Astrocyte (in vitro differentiated cells and primary cell): ENCODE measurements at regions not wholly inside any gene's neighbourhood (a gene's known extent, or its start where the extent isn't known, plus 50 kb on each side); places are given as distances from the start of the nearest gene placed in this dataset.

Experiments used
- DNase-seq: peaks from one replicate; pipeline ENCODE4 v3.0.0-alpha.2; 2010; ENCODE audit warnings: low read depth
- FAIRE-seq: peaks from 2 replicates; lab custom pipeline; 2011; peaks lifted over from hg19 to GRCh38; lab: Jason Lieb, UNC
- H2AFZ ChIP-seq: 2 replicates; pipeline ENCODE4 v1.6.0; 2012; ENCODE audit warnings: low read depth, low read length, inconsistent platforms
- H3K27ac ChIP-seq: 2 replicates; pipeline ENCODE4 v1.5.1; 2011; ENCODE audit warnings: low read depth, low read length, inconsistent platforms
- H3K27me3 ChIP-seq: 2 replicates; pipeline ENCODE4 v1.6.0; 2011; ENCODE audit warnings: low read length, inconsistent platforms; ENCODE audit not compliant: insufficient read depth
- H3K36me3 ChIP-seq: 2 replicates; pipeline ENCODE4 v1.5.1; 2011; ENCODE audit warnings: low read length, inconsistent platforms; ENCODE audit not compliant: insufficient read depth
- H3K4me1 ChIP-seq: 2 replicates; pipeline ENCODE4 v1.5.1; 2011; ENCODE audit warnings: low read length, inconsistent platforms; ENCODE audit not compliant: insufficient read depth
- H3K4me2 ChIP-seq: 2 replicates; pipeline ENCODE4 v1.6.0; 2012; ENCODE audit warnings: low read length, inconsistent platforms
- H3K4me3 ChIP-seq: 2 replicates; pipeline ENCODE4 v1.5.1; 2011; ENCODE audit warnings: low read depth, mild to moderate bottlenecking, low read length, inconsistent platforms; ENCODE audit not compliant: insufficient read depth
- H3K79me2 ChIP-seq: 2 replicates; pipeline ENCODE4 v1.6.0; 2012; ENCODE audit warnings: mild to moderate bottlenecking, low read length, inconsistent platforms; ENCODE audit not compliant: insufficient read depth
- H3K9ac ChIP-seq: 2 replicates; pipeline ENCODE4 v1.6.0; 2012; ENCODE audit warnings: mild to moderate bottlenecking, low read length, inconsistent platforms
- H3K9me3 ChIP-seq: 2 replicates; pipeline ENCODE4 v1.5.1; 2012; ENCODE audit warnings: low read depth, mild to moderate bottlenecking, low read length, inconsistent platforms; ENCODE audit not compliant: insufficient read depth
- H4K20me1 ChIP-seq: 2 replicates; pipeline ENCODE4 v1.6.0; 2012; ENCODE audit warnings: low read length, inconsistent platforms; ENCODE audit not compliant: insufficient read depth
- H3K27ac Mint-ChIP-seq: one replicate; pipeline ENCODE4 v1.8.0; 2021; ENCODE audit warnings: mild to moderate bottlenecking, mixed read lengths; ENCODE audit not compliant: unreplicated experiment
- H3K27me3 Mint-ChIP-seq: one replicate; pipeline ENCODE4 v1.8.0; 2021; ENCODE audit warnings: low read depth, mixed read lengths; ENCODE audit not compliant: unreplicated experiment
- H3K36me3 Mint-ChIP-seq: one replicate; pipeline ENCODE4 v1.8.0; 2021; ENCODE audit warnings: low read depth, mixed read lengths; ENCODE audit not compliant: unreplicated experiment
- H3K4me1 Mint-ChIP-seq: one replicate; pipeline ENCODE4 v1.8.0; 2021; ENCODE audit warnings: low read depth, mixed read lengths; ENCODE audit not compliant: unreplicated experiment
- H3K4me3 Mint-ChIP-seq: one replicate; pipeline ENCODE4 v1.8.0; 2021; ENCODE audit warnings: mild to moderate bottlenecking, moderate library complexity, mixed read lengths; ENCODE audit not compliant: unreplicated experiment
- H3K9me3 Mint-ChIP-seq: one replicate; pipeline ENCODE4 v1.8.0; 2021; ENCODE audit warnings: mild to moderate bottlenecking, mixed read lengths; ENCODE audit not compliant: unreplicated experiment
- EZH2 ChIP-seq: IDR thresholded peaks from 2 replicates; pipeline ENCODE4 v1.6.1; 2012; ENCODE audit warnings: mild to moderate bottlenecking, low read length, inconsistent platforms; ENCODE audit not compliant: insufficient read depth
- TF ChIP-seq, protein P1 (sequence below): IDR thresholded peaks from 2 replicates; pipeline ENCODE4 v1.5.1; 2011; ENCODE audit warnings: low read depth, mild to moderate bottlenecking, inconsistent platforms, low read length, moderate library complexity; ENCODE audit not compliant: insufficient read depth

DNA sequence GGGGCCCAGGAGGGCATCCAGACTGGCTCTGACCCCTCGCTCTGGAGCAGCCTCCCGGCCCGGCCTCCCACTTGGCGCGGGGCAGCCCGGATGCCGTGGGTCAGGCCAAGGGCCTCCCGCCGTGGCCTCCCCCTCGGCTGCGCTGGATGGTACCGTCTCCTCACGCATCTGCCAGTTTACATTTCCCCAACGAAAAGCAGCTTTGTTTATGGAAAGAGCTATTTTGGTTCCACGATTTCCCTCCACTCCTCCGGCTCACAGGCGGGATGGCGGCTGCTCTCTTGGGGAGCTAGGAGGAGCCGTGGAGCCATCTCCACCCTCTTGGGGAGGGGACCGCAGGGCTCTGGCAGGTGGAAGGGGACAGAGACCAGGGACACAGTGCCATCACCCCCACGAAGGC, 93.2 kb upstream of the MYL10 start:
- H3K4me3 ChIP-seq = no peak overlapping the region
- H3K9me3 ChIP-seq = peaks cover 3% of the 10 kb centered on the region
- Mint-ChIP-seq H3K27me3 (peaks cover 45% of the 10 kb centered on the region), H3K36me3 (no peaks in the 10 kb centered on the region), H3K4me1 (no peaks in the 10 kb centered on the region), H3K27ac (no peak overlapping the region), H3K9me3 (no peaks in the 10 kb centered on the region), H3K4me3 (no peak overlapping the region)
- H3K4me1 ChIP-seq = peaks cover 12% of the 10 kb centered on the region
- H4K20me1 ChIP-seq = no peaks in the 10 kb centered on the region
- H3K9ac ChIP-seq = no peak overlapping the region
- peaks cover 8% of the 10 kb centered on the region for H3K27me3 ChIP-seq
- TF ChIP-seq EZH2 = no peak
- TF ChIP-seq, protein P1, sequence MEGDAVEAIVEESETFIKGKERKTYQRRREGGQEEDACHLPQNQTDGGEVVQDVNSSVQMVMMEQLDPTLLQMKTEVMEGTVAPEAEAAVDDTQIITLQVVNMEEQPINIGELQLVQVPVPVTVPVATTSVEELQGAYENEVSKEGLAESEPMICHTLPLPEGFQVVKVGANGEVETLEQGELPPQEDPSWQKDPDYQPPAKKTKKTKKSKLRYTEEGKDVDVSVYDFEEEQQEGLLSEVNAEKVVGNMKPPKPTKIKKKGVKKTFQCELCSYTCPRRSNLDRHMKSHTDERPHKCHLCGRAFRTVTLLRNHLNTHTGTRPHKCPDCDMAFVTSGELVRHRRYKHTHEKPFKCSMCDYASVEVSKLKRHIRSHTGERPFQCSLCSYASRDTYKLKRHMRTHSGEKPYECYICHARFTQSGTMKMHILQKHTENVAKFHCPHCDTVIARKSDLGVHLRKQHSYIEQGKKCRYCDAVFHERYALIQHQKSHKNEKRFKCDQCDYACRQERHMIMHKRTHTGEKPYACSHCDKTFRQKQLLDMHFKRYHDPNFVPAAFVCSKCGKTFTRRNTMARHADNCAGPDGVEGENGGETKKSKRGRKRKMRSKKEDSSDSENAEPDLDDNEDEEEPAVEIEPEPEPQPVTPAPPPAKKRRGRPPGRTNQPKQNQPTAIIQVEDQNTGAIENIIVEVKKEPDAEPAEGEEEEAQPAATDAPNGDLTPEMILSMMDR = no peak
- H3K79me2 ChIP-seq = no peaks in the 10 kb centered on the region
- no peaks in the 10 kb centered on the region for H3K36me3 ChIP-seq
- FAIRE-seq (no peak), DNase-seq (no peak)
- no peak overlapping the region for H3K4me2 ChIP-seq
- no peak overlapping the region for H3K27ac ChIP-seq
- no peak overlapping the region for H2AFZ ChIP-seq

DNA sequence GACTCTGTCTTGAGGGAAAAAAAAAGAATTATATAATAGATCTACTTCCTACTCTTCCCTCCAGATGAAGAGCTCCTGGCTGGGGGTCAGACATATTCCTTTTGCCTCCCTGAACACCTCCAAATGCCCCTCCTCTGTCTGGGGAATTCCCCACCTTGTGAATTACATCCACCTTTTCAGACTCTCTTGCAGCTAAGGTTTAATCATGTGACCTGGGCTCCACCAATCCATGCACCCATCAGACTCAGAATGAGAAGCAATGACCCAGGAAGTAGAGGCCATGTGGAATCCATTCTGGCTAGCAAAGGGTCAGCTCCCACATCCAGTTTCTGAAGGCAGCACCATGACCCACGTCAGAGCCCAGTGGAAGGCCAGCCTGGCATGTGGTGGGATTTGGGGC, 93.6 kb upstream of the CUX1 start:
- Mint-ChIP-seq H3K36me3 (no peaks in the 10 kb centered on the region), H3K27me3 (peaks cover 49% of the 10 kb centered on the region), H3K4me3 (no peak overlapping the region), H3K9me3 (no peaks in the 10 kb centered on the region), H3K27ac (no peak overlapping the region), H3K4me1 (no peaks in the 10 kb centered on the region)
- DNase-seq (no peak), FAIRE-seq (no peak)
- no peaks in the 10 kb centered on the region for H3K79me2 ChIP-seq
- H3K4me2 ChIP-seq = no peak overlapping the region
- H3K27me3 ChIP-seq = peaks cover 8% of the 10 kb centered on the region
- TF ChIP-seq EZH2 = no peak
- TF ChIP-seq, protein P1 = no peak
- no peaks in the 10 kb centered on the region for H3K36me3 ChIP-seq
- H3K4me3 ChIP-seq = no peak overlapping the region
- H4K20me1 ChIP-seq = no peaks in the 10 kb centered on the region
- no peak overlapping the region for H2AFZ ChIP-seq
- peaks cover 3% of the 10 kb centered on the region for H3K9me3 ChIP-seq
- no peaks in the 10 kb centered on the region for H3K4me1 ChIP-seq
- H3K9ac ChIP-seq = no peak overlapping the region
- H3K27ac ChIP-seq = no peak overlapping the region

DNA sequence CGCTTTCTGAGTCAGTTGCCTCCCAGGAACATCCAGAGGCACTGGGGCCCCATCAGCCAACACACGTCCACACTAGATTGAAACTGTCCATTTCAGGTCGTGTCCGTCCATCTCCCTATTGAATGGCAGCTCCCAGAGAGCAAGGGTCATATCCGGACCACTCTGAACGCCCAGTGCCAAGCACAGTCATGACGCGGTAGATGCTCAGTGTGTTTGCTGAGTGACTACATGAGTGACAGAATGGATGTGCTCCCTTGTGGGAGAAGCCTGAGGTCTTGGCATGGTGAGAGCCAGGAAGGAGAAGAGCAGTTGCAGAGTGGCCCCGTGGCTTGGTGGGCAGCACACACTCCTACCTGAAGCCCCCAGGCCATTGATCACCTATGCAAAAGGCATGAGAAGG, 92.5 kb upstream of the CUX1 start:
- Mint-ChIP-seq H3K9me3 (no peaks in the 10 kb centered on the region), H3K36me3 (no peaks in the 10 kb centered on the region), H3K27ac (no peak overlapping the region), H3K4me3 (no peak overlapping the region), H3K27me3 (peaks cover 42% of the 10 kb centered on the region), H3K4me1 (peaks cover 3% of the 10 kb centered on the region)
- FAIRE-seq (no peak), DNase-seq (no peak)
- Histone ChIP-seq H3K9me3 (peaks cover 3% of the 10 kb centered on the region), H3K9ac (no peak overlapping the region), H3K4me3 (no peak overlapping the region), H3K4me2 (no peak overlapping the region), H3K79me2 (no peaks in the 10 kb centered on the region), H4K20me1 (no peaks in the 10 kb centered on the region), H3K36me3 (no peaks in the 10 kb centered on the region), H3K4me1 (no peaks in the 10 kb centered on the region), H3K27ac (no peak overlapping the region), H2AFZ (no peak overlapping the region), H3K27me3 (peaks cover 8% of the 10 kb centered on the region)
- TF ChIP-seq, protein P1 = no peak
- no peak for TF ChIP-seq EZH2
